ENCODE measurements at regions not wholly inside any gene's neighbourhood (a gene's known extent, or its start where the extent isn't known, plus 50 kb on each side); places are given as distances from the start of the nearest gene placed in this dataset.

DNA sequence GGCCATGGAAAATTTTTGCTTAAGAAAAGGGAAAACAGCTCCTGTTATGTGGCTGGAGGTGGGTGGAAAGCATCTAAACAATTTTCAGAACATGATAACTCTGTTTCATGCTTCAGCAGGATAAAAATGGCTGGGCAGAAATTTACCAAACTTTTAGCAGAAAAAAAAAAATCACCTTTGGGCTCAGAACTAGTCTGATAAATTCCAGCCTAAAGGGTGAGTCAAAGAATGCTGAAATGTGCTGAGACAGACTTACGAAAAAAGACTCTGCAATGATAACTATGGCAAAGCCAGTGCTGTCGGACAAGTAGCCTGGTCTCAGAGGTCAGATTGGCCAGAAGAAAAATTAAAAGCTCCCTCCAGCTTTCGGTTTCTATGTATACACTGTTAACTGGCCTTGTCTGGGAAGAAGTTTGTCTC is 123.6 kb downstream of the LRATD1 start:
- no peak for TF ChIP-seq MAX (IDR thresholded peaks at IDR 0.05)
- TF ChIP-seq RAD21 (IDR thresholded peaks at IDR 0.05; ENCODE audit: low read depth): no peak
- TF ChIP-seq TEAD4 (IDR thresholded peaks at IDR 0.05): no peak
- no peak for TF ChIP-seq ZBTB7A (IDR thresholded peaks at IDR 0.05; ENCODE audit: low read depth)
- TF ChIP-seq CREB1 (IDR thresholded peaks at IDR 0.05; ENCODE audit: low read depth): no peak
